Right lobe of liver (tissue), 4 donors: ENCODE measurements at regions not wholly inside any gene's neighbourhood (a gene's known extent, or its start where the extent isn't known, plus 50 kb on each side); places are given as distances from the start of the nearest gene placed in this dataset.

Experiments
- POLR2A ChIP-seq: fragments of 450-650 bp; IDR thresholded peaks from one replicate; pipeline ENCODE4 v1.6.1; 2017; ENCODE audit warnings: antibody characterized with exemption, mild to moderate bottlenecking
- TF ChIP-seq, protein P1 (sequence below), 4 donors: fragments of 200-600 bp in 3 of 4; fragments of 450-650 bp in 1 of 4; IDR thresholded peaks; one replicate each; pipeline versions ENCODE4 v1.5.1 to v1.8.0; 2016 to 2022; ENCODE audit warnings: antibody characterized with exemption in 4 of 4, mild to moderate bottlenecking in 2 of 4
- donor health status: DM: no; HTN: no; CAD: no.
- donor health status: DM: no; HTN: no; CAD: no.
- donor health status: DM: no; HTN: yes; CAD: no.

DNA sequence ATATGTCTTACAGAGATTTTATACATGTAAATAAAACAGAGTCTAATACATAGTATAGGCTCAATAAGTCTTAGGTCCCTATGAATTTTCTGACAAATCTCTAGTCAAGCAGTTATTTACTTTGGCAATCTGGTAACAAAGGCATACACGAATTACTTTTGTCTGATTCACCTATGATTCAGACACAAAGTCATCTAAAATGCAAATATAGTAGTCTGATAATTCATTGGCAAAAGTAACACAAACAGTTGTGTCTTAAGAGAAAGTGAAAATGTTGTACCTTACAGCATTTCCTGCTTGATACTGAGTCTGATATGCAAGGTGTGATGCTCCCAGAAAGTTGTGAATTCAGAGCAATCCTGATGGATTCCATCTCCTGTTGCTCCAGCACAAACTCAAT is 209.4 kb upstream of the PRSS1 start:
- TF ChIP-seq, protein P1, sequence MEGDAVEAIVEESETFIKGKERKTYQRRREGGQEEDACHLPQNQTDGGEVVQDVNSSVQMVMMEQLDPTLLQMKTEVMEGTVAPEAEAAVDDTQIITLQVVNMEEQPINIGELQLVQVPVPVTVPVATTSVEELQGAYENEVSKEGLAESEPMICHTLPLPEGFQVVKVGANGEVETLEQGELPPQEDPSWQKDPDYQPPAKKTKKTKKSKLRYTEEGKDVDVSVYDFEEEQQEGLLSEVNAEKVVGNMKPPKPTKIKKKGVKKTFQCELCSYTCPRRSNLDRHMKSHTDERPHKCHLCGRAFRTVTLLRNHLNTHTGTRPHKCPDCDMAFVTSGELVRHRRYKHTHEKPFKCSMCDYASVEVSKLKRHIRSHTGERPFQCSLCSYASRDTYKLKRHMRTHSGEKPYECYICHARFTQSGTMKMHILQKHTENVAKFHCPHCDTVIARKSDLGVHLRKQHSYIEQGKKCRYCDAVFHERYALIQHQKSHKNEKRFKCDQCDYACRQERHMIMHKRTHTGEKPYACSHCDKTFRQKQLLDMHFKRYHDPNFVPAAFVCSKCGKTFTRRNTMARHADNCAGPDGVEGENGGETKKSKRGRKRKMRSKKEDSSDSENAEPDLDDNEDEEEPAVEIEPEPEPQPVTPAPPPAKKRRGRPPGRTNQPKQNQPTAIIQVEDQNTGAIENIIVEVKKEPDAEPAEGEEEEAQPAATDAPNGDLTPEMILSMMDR (IDR thresholded peaks at IDR 0.05), result no peak
- no peak for TF ChIP-seq POLR2A
